Activated CD4-positive, alpha-beta T cell treated with anti-CD3 and anti-CD28 coated beads for 36 hours (primary cell): ENCODE measurements at regions not wholly inside any gene's neighbourhood (a gene's known extent, or its start where the extent isn't known, plus 50 kb on each side); places are given as distances from the start of the nearest gene placed in this dataset.

Experiments used
- ATAC-seq: fragments of 200-7000 bp; cut with Tn5 transposase; one replicate; pipeline ENCODE4 v1.10.0; 2021; ENCODE audit warnings: mild to moderate bottlenecking, moderate library complexity
- CTCF ChIA-PET: fragments of 350-600 bp; sonication (Branson Sonifier 250); formaldehyde crosslinking; loops from one replicate; lab custom pipeline; 2021; ENCODE audit warnings: antibody characterized with exemption; lab: Charles Lee
- POLR2A ChIA-PET: fragments of 350-600 bp; sonication (Branson Sonifier 250); formaldehyde crosslinking; loops from one replicate; lab custom pipeline; 2021; ENCODE audit warnings: antibody characterized with exemption, inconsistent platforms; lab: Charles Lee
- DNase-seq: peaks from one replicate; pipeline ENCODE4 v3.0.0-alpha.2; 2020
- H3K27ac Mint-ChIP-seq: one replicate; pipeline ENCODE4 v1.8.0; 2021; ENCODE audit warnings: mixed read lengths
- H3K27me3 Mint-ChIP-seq: one replicate; pipeline ENCODE4 v1.8.0; 2021; ENCODE audit warnings: mixed read lengths
- H3K36me3 Mint-ChIP-seq: one replicate; pipeline ENCODE4 v1.8.0; 2021; ENCODE audit warnings: low read depth, mixed read lengths
- H3K4me1 Mint-ChIP-seq: one replicate; pipeline ENCODE4 v1.8.0; 2021; ENCODE audit warnings: mixed read lengths
- H3K4me3 Mint-ChIP-seq: one replicate; pipeline ENCODE4 v1.8.0; 2021; ENCODE audit warnings: mild to moderate bottlenecking, moderate library complexity, mixed read lengths
- H3K9me3 Mint-ChIP-seq: one replicate; pipeline ENCODE4 v1.8.0; 2021; ENCODE audit warnings: low read depth, mixed read lengths
- intact Hi-C, 2 experiments: fragments of 100-400 bp; cut with DNase I in 1 of 2; cut with micrococcal nuclease in 1 of 2; formaldehyde crosslinking; loops; one replicate each; pipeline versions ENCODE4 v1.14.2 to v1.15.1; 2022 to 2024; cut with DNase I, micrococcal nuclease

- no peak for DNase-seq
- intact Hi-C loops: loop anchor here in 1 of 2 experiments (5.0 kb wide), 1 partner anchor 73 kb away; no protein-coding TSS in a partner anchor
- no peaks in the 10 kb centered on the region for H3K27me3 Mint-ChIP-seq
- no peaks in the 10 kb centered on the region for H3K36me3 Mint-ChIP-seq
- POLR2A ChIA-PET: interaction anchor here (0.6 kb wide), 1 partner anchor 124 kb away, joined by 6 read pairs; no protein-coding TSS in a partner anchor
- H3K4me3 Mint-ChIP-seq: no peak overlapping the region
- CTCF ChIA-PET: no interaction called here
- no peak for ATAC-seq
- H3K4me1 Mint-ChIP-seq: peaks cover 29% of the 10 kb centered on the region
- H3K9me3 Mint-ChIP-seq: no peaks in the 10 kb centered on the region
- H3K27ac Mint-ChIP-seq: no peak overlapping the region
These were observed 326.7 kb downstream of the PTEN start for GRCh38 chr10:88190123-88190522.

GRCh38 chr10:88190540-88191235 is 327.3 kb downstream of the PTEN start:
- Mint-ChIP-seq H3K4me3 (no peak overlapping the region), H3K27ac (no peak overlapping the region), H3K4me1 (peaks cover 35% of the 10 kb centered on the region), H3K9me3 (no peaks in the 10 kb centered on the region), H3K27me3 (no peaks in the 10 kb centered on the region), H3K36me3 (no peaks in the 10 kb centered on the region)
- CTCF ChIA-PET: no interaction called here
- intact Hi-C loops: loop anchor here in 1 of 2 experiments (5.0 kb wide), 1 partner anchor 73 kb away; no protein-coding TSS in a partner anchor
- POLR2A ChIA-PET: no interaction called here
- ATAC-seq (no peak), DNase-seq (no peak)

GRCh38 chr10:88193018-88193417 is 329.6 kb downstream of the PTEN start:
- Mint-ChIP-seq H3K9me3 (peaks cover 2% of the 10 kb centered on the region), H3K4me1 (peaks cover 38% of the 10 kb centered on the region), H3K27ac (no peak overlapping the region), H3K4me3 (no peak overlapping the region), H3K27me3 (no peaks in the 10 kb centered on the region), H3K36me3 (no peaks in the 10 kb centered on the region)
- ATAC-seq (no peak), DNase-seq (no peak)
- CTCF ChIA-PET: no interaction called here
- intact Hi-C loops: loop anchor here in 1 of 2 experiments (5.0 kb wide), 1 partner anchor 76 kb away; no protein-coding TSS in a partner anchor
- POLR2A ChIA-PET: no interaction called here

- Mint-ChIP-seq H3K27ac (peak overlapping the region; percentile 27), H3K9me3 (peaks cover 6% of the 10 kb centered on the region), H3K36me3 (no peaks in the 10 kb centered on the region), H3K4me3 (no peak overlapping the region), H3K27me3 (no peaks in the 10 kb centered on the region), H3K4me1 (peaks cover 38% of the 10 kb centered on the region)
- ChIA-PET CTCF (interaction anchor here (0.6 kb wide), 1 partner anchor 46 kb away, joined by 3 read pairs; no protein-coding TSS in a partner anchor), POLR2A (no interaction called here)
- ATAC-seq (peak; percentile 96), DNase-seq (peak; percentile 31)
- intact Hi-C loops: loop anchor here (1.0 to 5.0 kb wide), 5 partner anchors 42 to 103 kb away; no protein-coding TSS in a partner anchor
These were observed 330.8 kb downstream of the PTEN start for GRCh38 chr10:88194041-88194887.

GRCh38 chr10:88194961-88195367 is 331.5 kb downstream of the PTEN start:
- Mint-ChIP-seq H3K27me3 (no peaks in the 10 kb centered on the region), H3K4me3 (no peak overlapping the region), H3K36me3 (no peaks in the 10 kb centered on the region), H3K9me3 (peaks cover 6% of the 10 kb centered on the region), H3K4me1 (peaks cover 38% of the 10 kb centered on the region), H3K27ac (no peak overlapping the region)
- POLR2A ChIA-PET: no interaction called here
- ATAC-seq (no peak), DNase-seq (no peak)
- CTCF ChIA-PET: interaction anchor here (0.9 kb wide), 1 partner anchor 60 kb away, joined by 3 read pairs; no protein-coding TSS in a partner anchor
- intact Hi-C loops: loop anchor here (1.0 to 5.0 kb wide), 5 partner anchors 43 to 104 kb away; no protein-coding TSS in a partner anchor

- Mint-ChIP-seq H3K27ac (no peak overlapping the region), H3K9me3 (peaks cover 6% of the 10 kb centered on the region), H3K36me3 (no peaks in the 10 kb centered on the region), H3K4me1 (peaks cover 35% of the 10 kb centered on the region), H3K27me3 (no peaks in the 10 kb centered on the region), H3K4me3 (no peak overlapping the region)
- CTCF ChIA-PET: interaction anchor here (0.9 kb wide), 1 partner anchor 61 kb away, joined by 3 read pairs; no protein-coding TSS in a partner anchor
- no peak for ATAC-seq
- DNase-seq: no peak
- intact Hi-C loops: loop anchor here in 1 of 2 experiments (2.0 kb wide), 1 partner anchor 75 kb away; no protein-coding TSS in a partner anchor
- POLR2A ChIA-PET: no interaction called here
These were observed 332.4 kb downstream of the PTEN start for GRCh38 chr10:88195841-88196240.

- DNase-seq (no peak), ATAC-seq (no peak)
- no peak overlapping the region for H3K27ac Mint-ChIP-seq
- H3K4me1 Mint-ChIP-seq: peaks cover 35% of the 10 kb centered on the region
- H3K36me3 Mint-ChIP-seq: no peaks in the 10 kb centered on the region
- ChIA-PET POLR2A (no interaction called here), CTCF (no interaction called here)
- H3K4me3 Mint-ChIP-seq: no peak overlapping the region
- intact Hi-C loops: no loop called here
- H3K27me3 Mint-ChIP-seq: no peaks in the 10 kb centered on the region
- peaks cover 6% of the 10 kb centered on the region for H3K9me3 Mint-ChIP-seq
These were observed 332.9 kb downstream of the PTEN start for GRCh38 chr10:88196291-88196690.

GRCh38 chr10:88198023-88198422 is 334.6 kb downstream of the PTEN start:
- POLR2A ChIA-PET: no interaction called here
- DNase-seq (no peak), ATAC-seq (no peak)
- Mint-ChIP-seq H3K9me3 (peaks cover 6% of the 10 kb centered on the region), H3K4me1 (peaks cover 28% of the 10 kb centered on the region), H3K27me3 (no peaks in the 10 kb centered on the region), H3K27ac (no peak overlapping the region), H3K36me3 (no peaks in the 10 kb centered on the region), H3K4me3 (no peak overlapping the region)
- CTCF ChIA-PET: no interaction called here
- intact Hi-C loops: no loop called here

GRCh38 chr10:88200312-88201032 is 337.0 kb downstream of the PTEN start:
- intact Hi-C loops: no loop called here
- CTCF ChIA-PET: interaction anchor here (0.6 to 0.7 kb wide), 3 partner anchors 61 to 1656 kb away, joined by 3 read pairs; no protein-coding TSS in a partner anchor
- Mint-ChIP-seq H3K36me3 (no peaks in the 10 kb centered on the region), H3K9me3 (peaks cover 6% of the 10 kb centered on the region), H3K27me3 (no peaks in the 10 kb centered on the region), H3K4me3 (no peak overlapping the region), H3K27ac (no peak overlapping the region), H3K4me1 (peaks cover 5% of the 10 kb centered on the region)
- DNase-seq (no peak), ATAC-seq (no peak)
- POLR2A ChIA-PET: no interaction called here

- CTCF ChIA-PET: interaction anchor here (0.6 kb wide), 1 partner anchor 253 kb away, joined by 4 read pairs; no protein-coding TSS in a partner anchor
- POLR2A ChIA-PET: no interaction called here
- Mint-ChIP-seq H3K4me1 (no peaks in the 10 kb centered on the region), H3K36me3 (no peaks in the 10 kb centered on the region), H3K9me3 (no peaks in the 10 kb centered on the region), H3K27me3 (peaks cover 2% of the 10 kb centered on the region), H3K27ac (no peak overlapping the region), H3K4me3 (no peak overlapping the region)
- no peak for DNase-seq
- intact Hi-C loops: no loop called here
- ATAC-seq: no peak
These were observed 342.5 kb downstream of the PTEN start for GRCh38 chr10:88205842-88206446.
